Inflammatory macrophage treated with lipopolysaccharide for 4 hours (primary cell): ENCODE measurements at regions not wholly inside any gene's neighbourhood (a gene's known extent, or its start where the extent isn't known, plus 50 kb on each side); places are given as distances from the start of the nearest gene placed in this dataset.

Experiments
- DNase-seq: peaks from one replicate; pipeline ENCODE4 v3.0.0-alpha.2; 2020

- no peak for DNase-seq
Measured at GRCh38 chr5:38018016-38018415, 178.2 kb upstream of the GDNF start.

GRCh38 chr5:38013107-38013506, 173.3 kb upstream of the GDNF start:
- no peak for DNase-seq

DNA sequence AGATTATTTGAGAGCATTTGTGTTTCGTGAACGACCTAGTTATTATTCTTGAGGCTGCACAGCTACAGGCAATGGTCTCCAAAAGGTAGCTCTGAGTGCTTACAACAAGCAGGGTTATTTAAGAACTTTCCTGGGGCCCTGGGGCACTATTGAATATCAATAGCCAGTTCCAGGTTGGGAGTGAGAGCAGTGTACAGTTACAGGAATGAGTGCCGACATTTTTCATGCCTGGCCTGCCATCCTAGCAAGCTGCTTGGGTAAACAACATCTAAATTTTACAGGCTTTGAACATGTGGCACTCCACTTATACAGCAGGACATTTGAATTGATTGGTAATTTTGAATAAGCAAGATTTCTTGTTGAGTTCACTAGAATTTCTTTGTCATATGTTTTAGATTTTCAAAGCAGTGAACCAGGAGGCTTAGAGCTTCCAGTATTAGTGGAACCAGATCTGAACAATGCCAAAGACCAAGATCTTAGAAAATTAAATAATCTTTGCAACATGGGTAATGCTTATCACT, 171.9 kb upstream of the GDNF start:
- DNase-seq: no peak

DNA sequence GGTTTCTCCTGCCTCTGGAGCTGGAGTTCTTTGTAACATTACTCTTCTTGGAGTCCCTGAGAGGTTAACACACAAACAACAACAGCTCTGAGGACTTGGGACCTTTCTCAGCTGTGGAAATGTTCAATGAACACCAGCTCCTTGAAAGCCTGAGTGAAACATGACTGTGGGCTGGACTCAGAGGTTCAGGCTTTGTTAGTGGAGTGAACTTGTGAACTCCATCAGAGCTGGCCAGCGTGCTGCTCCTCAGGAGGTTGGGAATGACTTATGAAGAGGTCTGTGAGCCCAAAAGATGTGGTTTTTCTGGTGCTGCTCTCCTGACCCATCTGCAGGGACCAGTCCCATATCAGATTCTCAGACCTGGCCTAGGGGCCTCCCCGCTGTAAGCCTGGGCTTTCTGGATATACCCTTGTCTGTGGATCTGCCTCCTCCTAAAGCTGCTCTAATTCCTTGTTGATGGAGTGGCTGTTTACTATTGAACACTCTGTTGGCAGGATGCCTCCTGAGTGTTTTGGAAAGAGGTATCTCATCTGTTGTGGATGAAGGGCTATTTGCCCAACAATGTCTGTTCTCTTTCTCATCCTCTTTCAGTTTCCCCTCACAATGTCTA, 170.0 kb upstream of the GDNF start:
- no peak for DNase-seq

- DNase-seq: no peak
Measured at GRCh38 chr5:38008198-38008597, 168.4 kb upstream of the GDNF start.

GRCh38 chr5:37999593-37999992, 159.8 kb upstream of the GDNF start:
- no peak for DNase-seq

- no peak for DNase-seq
Measured at GRCh38 chr5:37996918-37997317, 157.1 kb upstream of the GDNF start.

DNA sequence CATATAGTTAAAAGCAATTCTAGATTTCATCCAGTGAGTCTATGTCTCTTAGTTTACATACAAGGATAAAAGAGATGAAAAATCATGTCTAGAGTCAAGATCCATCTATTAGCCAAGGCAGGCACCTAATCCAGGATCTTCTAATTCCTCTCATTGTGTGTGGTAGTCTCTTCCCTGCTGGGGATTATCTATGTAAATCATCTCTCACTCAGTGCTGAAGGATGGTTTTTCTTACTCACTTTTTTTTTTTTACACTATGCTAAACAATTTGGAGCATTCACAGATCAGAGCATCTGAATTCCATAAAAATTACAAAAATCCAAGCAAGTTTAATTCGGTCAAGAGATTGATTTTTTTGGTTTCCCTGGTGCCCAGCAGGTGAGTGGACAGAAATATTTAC, 154.9 kb upstream of the GDNF start:
- DNase-seq: no peak

DNA sequence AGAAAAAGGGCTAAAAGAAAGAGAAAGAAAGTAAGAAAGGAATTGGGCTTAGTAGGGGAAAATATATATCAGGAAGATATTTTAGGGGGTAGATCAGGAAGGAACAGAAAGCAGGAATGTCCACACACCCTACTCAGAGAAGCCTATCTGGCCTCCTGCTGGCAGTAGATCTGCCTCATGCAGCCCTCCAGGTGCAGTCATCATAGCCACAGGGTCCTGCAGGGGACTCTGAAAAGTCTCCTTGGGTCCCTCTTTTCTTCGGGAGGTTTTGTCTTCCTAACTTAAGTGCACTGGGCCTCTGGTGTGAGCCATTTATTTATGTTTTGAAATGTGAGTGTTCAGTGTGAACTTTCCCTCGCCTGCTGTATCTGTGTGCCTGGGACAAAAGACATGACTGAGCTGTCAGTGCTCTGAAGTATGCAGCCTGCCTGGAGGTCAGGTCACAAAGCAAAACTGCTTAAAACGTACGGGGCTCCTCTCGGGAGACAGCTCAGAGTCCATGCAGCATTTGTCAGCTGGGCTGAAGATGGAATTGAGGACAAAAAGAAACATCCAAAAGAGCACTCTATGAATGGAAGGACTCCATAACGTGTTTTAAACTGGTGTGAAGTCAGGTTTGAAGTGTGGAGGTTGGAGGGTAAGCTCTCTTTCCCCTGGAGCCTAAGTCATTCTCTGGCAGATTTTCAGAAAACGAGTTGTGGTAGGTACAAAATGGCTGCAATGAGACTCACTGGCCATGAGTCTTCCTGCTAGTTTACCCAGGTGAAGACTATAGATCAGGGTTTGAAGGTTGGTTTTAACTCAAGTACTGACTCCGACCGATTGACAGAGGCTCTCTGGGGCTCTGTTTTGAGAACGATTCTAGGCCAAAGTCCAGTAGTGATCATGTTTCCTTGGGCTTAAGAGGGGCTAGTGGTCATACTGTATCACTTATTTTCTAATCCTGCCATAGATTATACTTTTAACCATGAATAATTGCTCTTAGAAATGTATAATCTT, 151.8 kb upstream of the GDNF start:
- DNase-seq: no peak

- DNase-seq: no peak
Measured at GRCh38 chr5:37989884-37990283, 150.0 kb upstream of the GDNF start.

DNA sequence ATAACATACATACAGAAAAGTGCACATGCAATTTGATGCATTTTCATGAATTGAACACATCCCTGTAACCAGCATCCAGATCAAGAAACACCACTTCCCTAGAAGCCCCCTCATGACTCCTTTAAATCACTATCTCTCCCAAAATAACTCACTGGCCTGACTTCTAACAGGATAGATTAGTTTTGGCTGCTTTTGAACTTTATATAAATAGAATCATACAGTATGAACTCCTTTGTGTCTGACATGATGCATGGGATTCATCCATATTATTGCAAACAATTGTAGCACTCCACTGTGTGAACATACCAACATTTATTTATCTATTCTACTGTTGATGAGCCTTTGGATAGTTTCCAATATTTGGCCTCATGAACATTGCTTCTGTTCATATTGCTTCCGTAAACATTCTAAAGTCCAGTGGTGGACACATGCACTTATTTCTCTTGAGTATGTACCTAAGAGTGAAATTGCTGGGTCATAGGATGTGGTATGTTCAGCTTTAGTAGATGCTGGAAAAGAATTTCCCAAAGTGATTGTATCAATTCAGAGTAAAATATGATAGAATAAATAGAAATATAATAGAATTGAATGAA, 148.7 kb upstream of the GDNF start:
- no peak for DNase-seq

- DNase-seq: no peak
Measured at GRCh38 chr5:37984300-37984699, 144.5 kb upstream of the GDNF start.

GRCh38 chr5:37983463-37983862, 143.6 kb upstream of the GDNF start:
- DNase-seq: no peak

DNA sequence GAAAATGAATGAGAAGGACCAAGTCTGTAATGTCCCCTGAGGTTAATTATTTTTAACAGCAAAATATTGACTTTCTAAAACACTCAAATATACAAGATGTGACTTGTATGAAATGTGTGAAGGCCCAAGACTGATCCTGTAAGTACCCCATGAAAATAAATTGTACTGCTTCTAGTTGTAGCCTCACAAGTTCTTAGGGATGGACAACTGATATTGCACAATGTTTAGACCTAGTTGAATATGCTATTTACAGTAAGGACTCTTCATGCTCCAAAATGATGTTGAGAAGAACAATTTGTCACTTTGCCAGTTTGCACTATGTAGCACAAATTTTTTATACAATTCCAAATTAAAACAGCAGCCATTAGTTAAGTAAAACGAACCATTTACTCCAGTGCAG, 139.7 kb upstream of the GDNF start:
- DNase-seq: no peak

- no peak for DNase-seq
Measured at GRCh38 chr5:37975531-37975930, 135.7 kb upstream of the GDNF start.

DNA sequence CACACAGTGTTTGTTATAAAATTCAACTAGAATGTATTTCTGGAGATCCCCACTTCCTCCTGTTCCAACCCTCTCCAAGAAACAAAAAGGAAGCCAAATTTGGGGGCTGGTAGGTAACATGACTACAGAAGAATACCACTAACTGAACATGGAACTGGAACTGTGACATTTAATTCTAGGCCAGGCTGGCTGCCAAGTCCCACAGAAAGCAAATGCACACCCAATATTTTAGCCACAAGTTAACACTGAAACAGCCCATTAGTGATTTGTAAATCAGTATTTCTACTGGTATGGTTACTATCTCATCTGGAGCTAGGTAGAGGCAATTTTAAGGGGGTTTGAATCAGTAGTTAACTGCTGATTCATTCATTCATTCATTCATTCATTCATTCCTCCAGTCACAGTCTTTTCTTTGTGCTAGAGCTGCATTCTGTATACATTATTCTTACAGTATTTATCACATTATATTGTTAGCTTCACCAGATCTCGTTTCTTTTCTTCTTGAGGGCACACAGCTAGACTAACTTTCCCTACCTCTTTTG, 131.7 kb upstream of the GDNF start:
- DNase-seq: no peak

DNA sequence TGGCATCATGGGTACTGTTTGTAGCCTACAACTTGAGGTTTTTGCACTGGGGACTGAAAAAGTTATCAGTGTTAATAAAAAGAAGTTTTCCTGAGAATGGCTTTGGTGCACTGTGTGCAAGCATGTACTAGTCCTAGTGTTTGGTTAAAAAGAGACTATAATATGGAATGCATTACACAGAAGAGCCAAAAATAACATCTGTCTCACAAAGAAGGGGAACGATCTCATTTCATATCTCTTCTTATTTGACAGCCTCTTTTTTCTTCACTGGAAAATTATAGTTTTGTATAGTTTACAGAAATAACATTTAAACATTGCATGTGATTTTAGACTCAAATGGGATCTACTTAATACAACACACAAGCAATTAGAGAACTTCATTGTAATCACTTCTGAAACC, 127.0 kb upstream of the GDNF start:
- no peak for DNase-seq

GRCh38 chr5:37966291-37966690, 126.5 kb upstream of the GDNF start:
- no peak for DNase-seq

GRCh38 chr5:37962389-37962788, 122.5 kb upstream of the GDNF start:
- DNase-seq: no peak

DNA sequence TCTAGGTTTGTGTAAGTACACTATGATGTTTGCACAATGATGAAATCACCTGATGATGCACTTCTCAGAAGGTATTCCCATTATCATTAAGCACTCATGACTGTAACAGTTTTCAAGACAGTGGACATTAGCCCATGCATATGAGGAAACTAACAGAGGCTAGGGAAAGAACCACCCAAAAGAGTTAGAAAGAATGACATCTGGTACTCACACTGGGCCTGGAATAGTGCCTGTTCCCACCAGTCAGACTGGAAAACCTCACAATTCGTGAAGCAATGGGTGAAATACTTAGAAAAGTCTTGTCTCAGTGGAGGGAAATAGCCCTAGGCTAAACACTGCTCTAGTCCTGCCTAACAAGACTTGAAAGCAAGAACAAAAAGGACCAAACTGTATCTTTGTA, 117.4 kb upstream of the GDNF start:
- DNase-seq: no peak

GRCh38 chr5:37955748-37956147, 115.9 kb upstream of the GDNF start:
- DNase-seq: no peak

GRCh38 chr5:37954561-37954960, 114.7 kb upstream of the GDNF start:
- no peak for DNase-seq

- no peak for DNase-seq
Measured at GRCh38 chr5:37951946-37952721, 112.3 kb upstream of the GDNF start.
